GDM1 (cell line): ENCODE measurements at regions not wholly inside any gene's neighbourhood (a gene's known extent, or its start where the extent isn't known, plus 50 kb on each side); places are given as distances from the start of the nearest gene placed in this dataset.

ENCODE experiments used
- DNase-seq: peaks from one replicate; lab custom pipeline; 2025; lab: John Stamatoyannopoulos, UW

DNA sequence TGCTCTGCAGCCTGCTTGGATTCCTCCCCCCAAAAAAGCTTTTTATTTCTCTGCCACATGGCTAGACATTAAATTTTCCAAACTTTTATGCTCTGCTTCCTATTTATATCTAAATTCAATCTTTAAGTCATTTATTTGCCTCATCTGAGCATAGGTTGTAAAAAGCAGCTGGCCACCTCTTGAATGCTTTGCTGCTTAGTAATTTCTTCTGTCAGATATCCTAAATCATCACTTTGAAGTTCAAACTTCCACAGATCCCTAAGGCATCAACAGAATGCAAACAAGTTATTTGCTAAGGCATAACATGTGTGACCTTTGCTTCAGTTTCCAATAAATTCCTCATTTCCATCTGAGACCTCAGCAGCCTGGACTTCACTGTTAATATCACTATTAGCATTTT is 209.6 kb downstream of the FSCB start:
- no peak for DNase-seq

DNA sequence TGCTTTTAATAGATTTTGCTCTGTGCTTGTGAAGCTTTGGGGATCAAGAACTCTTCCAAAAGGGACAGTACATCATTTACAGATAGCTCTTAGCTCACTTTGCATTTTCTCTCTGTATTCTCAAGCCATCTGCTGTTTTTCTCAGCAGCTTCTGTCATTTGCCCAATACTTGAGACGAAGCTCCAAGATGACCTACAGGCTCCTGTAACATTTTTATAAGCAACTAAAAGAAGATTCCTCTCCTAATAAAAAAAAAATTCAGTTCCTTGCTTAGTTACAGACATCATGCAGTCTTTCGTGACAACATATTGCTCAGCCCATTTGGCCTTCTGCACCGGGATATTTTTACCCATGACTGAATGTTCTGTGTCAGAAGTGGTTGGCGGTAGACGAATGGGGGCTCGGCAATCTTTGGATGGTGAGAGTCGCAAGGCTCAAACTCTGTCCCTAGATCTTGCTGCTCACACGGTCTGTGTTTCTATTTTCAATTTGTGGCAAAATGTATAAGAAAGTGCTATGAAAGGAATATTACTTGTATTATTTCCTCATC is 215.6 kb downstream of the FSCB start:
- DNase-seq: no peak

DNA sequence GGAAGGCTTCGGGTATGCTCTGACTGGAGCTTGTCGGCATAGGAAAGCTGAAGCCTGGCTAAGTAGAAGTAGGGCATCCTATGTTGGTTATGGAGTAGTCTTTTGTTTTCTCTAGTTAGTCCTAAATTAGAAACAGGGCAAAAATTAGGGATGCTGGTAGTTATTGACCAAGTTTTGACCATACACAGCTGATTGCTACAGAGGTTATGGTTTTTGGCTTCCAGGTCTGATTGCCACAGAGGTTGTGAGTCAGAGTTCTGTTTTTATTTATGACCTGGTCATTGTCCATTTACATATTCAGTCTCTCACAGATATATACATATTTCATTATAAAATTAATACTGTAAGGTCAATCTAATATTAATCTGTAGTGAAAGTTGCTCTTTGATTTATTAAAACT is 219.2 kb downstream of the FSCB start:
- no peak for DNase-seq

DNA sequence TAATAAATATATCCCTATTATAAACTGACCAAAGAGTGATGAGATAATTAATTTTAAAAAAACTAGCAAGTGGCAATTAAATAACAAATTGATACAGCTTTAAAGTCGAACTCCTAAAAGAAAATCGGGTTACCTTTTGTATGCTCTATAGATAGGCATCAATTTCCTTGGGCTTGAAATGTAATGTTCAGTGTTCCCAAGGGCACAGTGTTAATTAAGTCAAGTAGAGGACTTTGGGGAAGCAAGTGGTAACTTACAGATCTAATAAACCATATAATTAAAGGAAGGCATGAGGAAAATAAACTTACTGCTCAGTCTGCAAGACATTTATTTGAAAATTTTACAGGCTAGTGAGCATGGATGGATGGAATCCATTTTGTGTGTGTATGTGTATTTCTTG is 220.9 kb downstream of the FSCB start:
- DNase-seq: no peak

DNA sequence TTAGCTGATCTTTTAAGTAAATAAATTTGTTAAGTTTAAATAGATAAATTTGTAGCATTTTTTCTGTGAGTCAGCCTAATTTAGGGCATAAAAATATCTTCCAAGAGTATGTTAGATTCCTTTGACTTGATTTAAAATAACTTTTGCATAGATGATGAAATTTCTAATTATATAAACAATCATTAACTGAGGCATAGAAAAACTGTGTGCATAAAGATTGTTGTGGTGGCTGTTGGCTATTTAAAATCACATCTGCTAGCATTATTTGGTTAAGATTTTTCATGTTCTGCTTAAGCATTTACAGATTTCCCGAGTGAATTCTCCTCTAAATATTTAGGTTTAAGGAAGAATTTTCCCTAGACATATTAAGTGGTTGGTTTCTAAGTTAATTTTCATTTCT is 223.2 kb downstream of the FSCB start:
- no peak for DNase-seq

DNA sequence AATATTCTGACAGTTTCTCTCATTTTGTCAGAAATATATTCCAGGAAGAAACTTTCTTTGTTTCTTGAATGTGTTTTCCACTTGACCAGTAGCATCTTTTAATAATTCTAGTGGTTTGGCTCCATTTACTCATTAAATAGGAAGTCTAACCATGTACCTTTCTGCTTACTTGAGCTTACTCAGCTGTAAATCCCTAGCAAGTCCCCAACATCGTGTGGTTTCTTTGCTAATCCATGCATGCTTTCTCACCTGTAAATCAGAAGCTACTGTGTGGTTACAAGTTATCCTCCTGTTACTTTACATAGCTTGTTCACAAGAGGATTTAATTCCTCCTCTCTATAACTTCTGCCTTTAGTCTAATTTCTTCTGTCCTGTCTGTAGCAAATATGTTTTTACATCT is 227.7 kb downstream of the FSCB start:
- DNase-seq: no peak

DNA sequence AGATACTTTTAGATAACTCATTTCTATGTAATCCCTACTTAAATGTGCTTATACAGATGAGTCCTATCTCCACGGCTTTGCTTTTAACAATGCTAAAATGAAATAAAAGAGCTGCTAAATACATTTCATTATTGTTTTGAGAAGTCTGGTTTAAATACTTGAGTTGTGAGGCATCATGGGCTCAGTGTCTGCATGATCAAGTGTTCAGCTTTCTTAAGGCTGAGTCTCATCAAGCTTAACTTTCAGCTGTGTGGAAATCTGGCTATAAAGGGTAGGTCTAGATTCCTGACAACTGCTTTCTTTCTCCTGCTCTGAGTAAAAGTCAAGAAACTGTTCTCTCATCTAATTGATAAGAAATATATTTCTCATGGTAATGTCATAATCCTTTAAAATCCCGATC is 235.4 kb downstream of the FSCB start:
- no peak for DNase-seq

DNA sequence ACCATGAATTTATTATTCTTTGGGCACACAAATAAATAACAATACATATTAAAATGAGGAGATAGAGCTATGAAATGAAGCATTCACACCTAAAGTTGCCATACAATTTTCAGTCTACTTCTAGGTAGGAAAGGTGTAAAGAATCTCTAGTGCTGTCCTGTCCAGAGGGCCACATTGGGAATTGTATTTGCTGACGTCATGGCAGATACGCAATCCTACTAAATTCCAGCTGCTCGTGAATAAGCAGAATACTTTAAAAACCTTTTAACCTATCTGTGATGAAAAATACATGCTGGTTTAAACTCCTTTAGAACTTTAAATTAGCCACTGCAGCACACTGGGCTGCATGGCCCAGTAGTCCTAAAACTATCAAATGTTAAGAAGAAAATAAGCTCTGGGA is 236.1 kb downstream of the FSCB start:
- no peak for DNase-seq

DNA sequence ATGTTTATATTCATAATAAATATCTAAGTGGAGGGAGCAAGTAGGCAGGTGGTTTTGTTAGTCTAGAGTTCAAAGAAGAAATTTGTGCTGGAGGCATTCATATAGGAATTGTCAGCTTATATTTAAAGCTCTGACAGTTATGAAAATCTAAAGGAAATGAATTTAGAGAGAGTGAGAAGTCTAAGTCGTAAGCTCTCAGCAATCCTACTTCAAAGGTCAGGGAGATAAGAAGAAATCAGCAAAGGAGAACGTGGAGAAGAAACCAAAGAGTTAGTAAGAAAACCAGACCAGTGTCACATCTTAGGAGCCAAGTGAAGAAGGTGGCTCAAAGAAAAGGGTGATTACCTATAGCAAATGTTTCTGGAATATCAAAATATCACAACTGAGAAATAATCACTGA is 241.8 kb downstream of the FSCB start:
- no peak for DNase-seq

DNA sequence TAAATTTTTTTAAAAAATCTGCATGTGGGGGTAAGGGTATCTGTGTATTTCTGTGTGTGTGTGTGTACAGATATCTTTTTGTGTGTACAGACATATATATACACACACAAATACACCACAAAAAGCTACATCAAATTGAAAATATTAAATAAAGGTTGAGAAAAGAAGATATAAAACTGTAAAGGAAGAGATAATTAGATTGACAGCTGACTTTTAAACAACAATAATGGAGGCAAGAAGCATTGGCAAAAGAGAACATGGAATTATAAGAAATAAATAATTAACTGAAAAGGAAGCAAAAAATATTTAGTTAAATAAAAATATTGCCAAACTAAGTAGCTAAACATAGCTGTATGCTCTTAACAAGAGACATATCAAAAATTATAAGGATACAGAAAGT is 291.4 kb downstream of the FSCB start:
- no peak for DNase-seq

DNA sequence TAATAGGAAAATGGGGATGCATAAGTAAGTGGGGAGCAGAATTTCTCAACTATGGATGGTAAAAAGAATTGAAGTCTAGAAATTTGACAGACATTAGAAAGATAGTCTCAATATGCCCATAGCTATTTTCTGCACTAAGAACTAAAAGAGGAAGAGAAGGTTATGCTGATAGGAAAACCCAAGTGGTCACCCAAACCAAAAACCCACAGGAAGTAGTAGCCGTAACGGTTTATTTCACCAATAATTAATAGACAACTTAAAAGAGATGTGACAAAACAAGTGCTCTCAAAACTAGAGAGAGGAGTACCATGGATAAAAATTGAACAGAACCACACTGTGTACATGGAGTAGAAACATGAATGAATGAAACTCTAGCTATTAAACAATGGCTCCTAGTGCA is 295.4 kb downstream of the FSCB start:
- no peak for DNase-seq

DNA sequence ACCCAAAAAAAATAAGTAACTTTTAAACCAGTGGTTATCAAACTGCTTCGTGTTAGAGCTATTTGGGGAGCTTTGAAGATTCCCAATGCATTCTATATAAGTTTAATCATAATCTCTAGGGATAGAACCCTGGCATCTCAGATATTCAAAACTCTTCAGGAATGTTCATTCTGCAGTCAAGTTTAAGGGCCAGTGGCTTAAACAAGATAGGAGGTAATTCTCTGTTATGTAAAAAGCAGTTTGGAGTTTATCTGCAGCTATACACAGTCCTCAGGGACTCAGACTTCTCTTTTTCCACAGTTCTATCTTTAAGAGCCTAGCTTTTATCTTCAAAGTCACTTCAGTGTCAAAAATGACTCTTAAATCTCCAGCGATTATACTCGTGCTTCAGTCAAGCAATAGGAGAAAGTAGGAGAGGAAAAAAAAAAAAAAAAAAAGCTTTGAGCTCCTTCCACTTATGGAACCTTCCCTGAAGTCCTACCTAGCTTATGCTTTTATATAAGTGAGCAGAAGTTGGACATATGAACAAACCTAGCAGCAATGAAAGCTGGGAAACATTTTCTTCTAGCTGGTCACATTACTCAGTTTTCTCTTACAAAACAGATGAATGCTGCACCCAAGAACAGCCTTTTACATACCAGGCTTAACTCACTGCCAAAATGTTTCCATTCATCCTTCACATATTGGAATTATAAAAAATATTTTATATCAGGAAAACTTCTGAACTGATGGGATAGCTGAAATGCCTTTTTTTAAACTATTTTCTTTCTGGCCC is 302.8 kb downstream of the FSCB start:
- DNase-seq: no peak

DNA sequence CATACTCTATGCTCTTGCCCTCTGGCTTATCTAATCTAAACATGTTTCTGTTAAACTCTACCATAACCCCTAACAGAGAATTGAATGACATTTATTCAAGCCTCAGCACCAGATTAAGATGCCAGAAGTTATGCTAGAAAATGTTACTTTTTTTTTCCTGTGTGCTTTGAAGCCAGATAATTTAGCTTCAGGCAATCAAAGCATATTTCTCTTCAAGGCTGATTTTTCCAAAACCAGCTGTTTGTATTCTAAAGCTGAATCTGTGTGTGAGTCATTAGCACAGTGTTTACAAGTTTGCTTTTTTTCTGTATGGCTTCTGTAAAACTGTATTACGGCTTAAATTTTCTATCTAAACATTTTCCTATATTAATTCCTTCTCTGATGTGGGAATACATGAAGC is 326.1 kb downstream of the FSCB start:
- DNase-seq: no peak

DNA sequence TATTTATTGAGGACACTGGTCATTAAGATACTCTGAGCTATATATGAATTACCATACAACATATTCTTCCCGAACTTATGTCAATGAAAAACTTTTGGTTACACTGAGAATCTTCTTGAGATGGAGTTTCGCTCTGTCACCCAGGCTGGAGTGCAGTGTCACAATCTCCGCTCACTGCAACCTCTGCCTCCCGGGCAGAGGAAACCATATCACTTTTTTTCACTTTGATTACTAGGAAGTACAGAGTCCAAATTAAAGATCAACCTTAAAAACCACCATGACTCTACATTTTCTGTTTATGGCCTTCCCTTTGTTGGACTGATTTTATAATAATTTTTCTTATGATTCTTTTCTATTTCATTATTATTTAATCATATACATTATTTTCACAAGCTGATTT is 336.5 kb downstream of the FSCB start:
- no peak for DNase-seq

DNA sequence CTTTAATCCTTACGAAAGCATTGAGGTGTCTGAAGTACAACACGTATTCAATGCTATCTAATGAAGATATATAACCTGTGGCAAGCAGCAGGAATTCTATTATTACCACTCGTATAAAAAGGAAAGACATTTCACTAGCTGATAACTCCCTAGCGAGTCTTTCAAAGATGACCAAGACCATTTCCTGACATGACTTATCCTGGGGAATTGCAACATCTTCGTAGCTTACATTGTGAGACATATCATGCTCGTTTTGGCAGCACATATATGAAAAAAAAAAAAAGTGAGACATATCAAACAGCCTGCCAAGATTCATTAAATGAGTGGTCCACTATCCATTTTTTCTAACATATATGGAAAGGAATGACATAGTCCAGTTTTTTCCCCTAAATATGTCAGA is 337.0 kb downstream of the FSCB start:
- DNase-seq: no peak

DNA sequence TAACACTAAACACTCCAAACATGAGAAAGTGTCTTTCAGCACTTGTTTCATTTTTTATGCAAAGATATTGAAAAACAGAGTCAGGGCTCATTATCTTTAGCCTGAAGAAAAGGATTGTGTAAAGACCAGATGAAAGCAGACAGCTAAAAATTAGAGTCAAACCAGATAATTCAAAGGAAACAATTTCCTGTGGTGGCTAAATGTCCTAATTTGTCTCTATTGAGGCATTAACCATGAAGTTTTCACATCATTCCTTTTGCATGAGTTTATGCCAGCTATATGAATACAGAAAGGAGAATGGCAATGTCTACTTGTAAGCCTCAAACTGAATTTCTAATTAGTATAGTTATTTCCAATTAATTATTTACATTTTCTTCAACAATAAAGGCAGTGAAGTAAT is 338.5 kb downstream of the FSCB start:
- DNase-seq: no peak

DNA sequence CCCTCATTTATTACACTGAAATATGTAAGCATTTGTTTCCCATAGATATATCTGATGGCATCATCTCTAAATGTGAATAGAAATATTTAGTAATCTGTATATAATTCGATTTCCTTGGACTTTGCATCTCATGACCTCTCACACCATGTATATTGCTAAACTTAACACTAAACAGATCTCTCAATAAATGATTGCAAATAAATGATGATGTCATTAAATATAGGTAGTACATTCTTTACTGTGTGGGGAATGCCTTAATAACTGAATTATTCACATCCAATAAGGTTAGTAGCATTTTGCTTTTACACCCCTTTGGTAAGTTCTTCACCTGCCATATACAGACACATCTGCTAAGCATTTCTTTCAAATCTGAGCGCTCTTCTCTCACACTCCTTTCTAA is 340.5 kb downstream of the FSCB start:
- DNase-seq: no peak

DNA sequence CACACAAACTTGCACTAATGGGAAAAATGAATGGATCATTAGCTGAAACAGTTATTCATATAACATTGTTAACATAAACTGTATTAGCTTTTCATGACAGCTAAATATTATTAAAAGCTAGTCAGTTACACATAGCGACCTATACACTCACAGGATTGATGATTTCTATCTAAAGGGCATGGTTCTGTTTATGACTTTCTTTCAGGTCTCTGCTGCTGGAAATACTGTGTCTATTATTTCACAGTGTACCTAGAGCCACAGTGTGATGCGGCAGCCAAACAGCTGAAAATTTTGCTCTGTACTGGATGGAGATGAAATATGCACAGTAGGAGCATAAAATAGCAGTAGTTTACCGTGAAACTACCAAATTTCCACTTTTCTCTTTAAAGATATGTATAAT is 341.1 kb downstream of the FSCB start:
- no peak for DNase-seq

DNA sequence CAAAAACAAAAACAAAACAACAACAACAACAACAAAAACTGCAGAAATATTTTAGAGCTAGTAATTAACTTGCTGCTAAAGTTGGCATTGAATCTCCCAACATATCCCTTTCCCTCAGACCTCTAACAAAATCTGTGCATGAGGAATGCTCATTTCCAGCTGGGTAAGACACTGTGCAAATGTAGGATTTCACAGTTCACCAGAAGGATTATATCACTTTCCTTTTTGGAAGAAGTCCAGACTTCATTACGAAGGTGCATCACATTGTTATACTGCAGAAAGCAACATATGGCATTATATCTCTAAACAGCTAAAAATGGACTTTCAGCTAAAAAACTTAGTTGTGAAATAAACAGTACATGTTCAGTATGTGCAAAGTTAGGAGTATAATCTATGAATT is 341.8 kb downstream of the FSCB start:
- DNase-seq: no peak

DNA sequence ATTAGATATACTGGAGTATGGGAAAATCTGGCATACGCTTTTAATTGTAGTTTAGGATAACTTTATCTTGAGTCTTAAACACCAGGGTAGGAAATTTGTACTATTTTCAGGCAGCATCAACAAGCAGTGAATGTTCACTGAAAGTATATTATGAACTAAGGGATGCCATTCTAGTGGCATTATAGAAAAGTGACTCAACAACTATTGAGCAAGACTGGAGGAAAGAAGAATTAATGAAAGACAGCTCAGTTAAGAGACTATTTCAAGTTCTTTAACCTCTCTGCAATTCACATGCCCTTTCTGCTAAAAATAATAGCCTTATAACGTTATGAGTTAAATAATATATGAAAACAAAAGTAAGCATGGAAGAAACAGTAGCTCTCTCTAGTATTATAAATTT is 343.1 kb downstream of the FSCB start:
- no peak for DNase-seq

DNA sequence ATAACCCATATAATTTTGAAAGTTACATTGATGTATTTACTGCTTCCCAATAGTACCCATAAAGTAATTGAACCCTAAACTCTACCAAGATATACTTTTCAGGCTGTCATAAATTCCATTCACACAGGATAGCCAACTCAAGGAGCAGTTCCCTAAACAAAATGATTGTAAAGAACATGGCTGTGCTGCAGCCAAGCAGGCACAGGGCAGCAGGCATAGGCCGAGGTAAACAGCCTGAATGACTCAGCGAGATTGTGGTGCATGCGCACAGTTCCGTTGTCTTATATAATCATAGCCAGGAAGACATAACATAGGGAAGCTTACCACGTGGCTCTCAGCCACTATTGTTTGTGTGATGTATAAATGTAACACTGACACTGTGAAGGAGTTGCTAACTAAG is 344.9 kb downstream of the FSCB start:
- no peak for DNase-seq

DNA sequence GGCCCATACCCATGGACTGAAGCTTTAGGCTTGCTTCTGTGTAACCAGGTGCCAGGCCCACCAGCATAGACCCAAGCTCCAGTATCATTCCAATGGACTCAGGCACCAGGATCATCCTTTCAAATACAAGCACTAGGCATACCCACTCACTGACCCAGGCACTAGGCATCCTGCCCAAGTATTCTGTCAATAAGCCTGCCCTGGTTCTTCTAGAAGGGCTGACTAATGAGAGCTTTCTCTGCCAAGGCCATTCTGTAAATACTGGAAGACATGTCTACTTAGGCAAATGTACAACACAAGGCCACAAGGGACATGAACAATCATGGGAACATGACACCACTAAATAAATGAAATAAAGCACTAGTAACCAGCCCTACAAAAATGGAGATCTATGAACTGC is 352.2 kb downstream of the FSCB start:
- no peak for DNase-seq

DNA sequence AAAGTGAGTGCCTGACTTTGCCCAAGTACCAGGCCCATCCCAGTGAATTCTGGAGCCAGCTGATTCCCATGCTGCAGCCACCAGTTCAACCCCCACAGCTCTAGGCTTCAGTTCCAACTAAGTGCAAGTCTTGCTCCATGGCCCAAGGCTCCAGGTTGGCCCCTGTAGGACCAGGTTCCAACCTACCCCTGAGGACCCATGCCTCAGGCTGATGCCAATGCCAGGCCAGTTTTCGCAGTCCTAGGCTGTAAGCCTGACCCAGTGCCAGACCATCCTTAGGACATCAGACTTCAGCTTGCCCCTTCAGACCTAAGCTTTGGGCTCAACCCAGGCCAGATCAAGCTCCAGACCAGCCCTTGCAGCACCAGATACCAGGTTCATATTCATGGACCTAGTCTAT is 352.6 kb downstream of the FSCB start:
- no peak for DNase-seq

DNA sequence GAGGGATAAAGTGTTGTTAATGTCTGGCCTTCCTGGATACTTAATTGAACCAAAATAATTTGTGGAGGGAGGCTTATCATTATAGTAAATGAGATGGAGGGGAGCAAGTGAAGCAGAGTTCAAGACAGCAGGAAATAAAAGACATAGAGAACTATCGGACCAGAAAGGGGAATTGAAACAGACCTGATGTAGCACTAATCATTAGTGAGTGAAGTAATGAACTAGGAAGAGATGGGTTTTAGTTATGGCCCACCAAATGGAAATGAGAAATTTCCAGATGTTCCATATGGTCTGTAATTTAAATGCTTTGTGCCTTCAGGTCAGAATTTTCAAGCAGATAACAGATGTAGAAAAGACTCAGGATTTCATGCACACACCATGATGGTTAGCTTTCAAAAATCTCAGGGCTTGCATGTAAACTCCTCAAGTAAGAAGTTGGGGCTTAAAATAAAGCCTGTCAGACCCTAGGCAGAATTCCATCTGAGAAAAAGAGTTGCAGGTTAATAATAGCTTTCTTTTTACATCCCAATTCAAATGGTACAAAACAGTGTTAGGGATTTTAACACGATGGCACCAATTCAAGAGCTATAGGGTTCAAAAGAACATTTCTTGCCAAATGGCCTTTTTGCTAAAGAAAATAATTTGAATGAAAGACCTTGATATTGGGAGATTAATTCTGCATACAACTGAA is 355.8 kb downstream of the FSCB start:
- no peak for DNase-seq
